Lower lobe of right lung (tissue), 2 donors: ENCODE measurements at regions not wholly inside any gene's neighbourhood (a gene's known extent, or its start where the extent isn't known, plus 50 kb on each side); places are given as distances from the start of the nearest gene placed in this dataset.

Experiments used
- ATAC-seq, 2 donors: fragments of 200-7000 bp; cut with Tn5 transposase; one replicate each; pipeline ENCODE4 v1.9.1; 2020 to 2022; ENCODE audit warnings: mild to moderate bottlenecking in 2 of 2, moderate library complexity in 2 of 2
- DNase-seq: peaks from one replicate; pipeline ENCODE4 v3.0.0-alpha.2; 2020
- H3K27ac ChIP-seq: fragments of 200-600 bp; one replicate; pipeline ENCODE4 v1.8.0; 2022
- H3K27me3 ChIP-seq: fragments of 200-600 bp; one replicate; pipeline ENCODE4 v1.8.0; 2022; ENCODE audit warnings: low read depth
- H3K36me3 ChIP-seq: fragments of 200-600 bp; one replicate; pipeline ENCODE4 v1.8.0; 2022; ENCODE audit warnings: mild to moderate bottlenecking
- H3K4me1 ChIP-seq: fragments of 200-600 bp; one replicate; pipeline ENCODE4 v1.8.0; 2022
- H3K4me3 ChIP-seq: fragments of 200-600 bp; one replicate; pipeline ENCODE4 v1.8.0; 2022; ENCODE audit warnings: mild to moderate bottlenecking
- H3K9me3 ChIP-seq: fragments of 200-600 bp; one replicate; pipeline ENCODE4 v1.8.0; 2022
- intact Hi-C: fragments of 100-400 bp; cut with DNase I; formaldehyde crosslinking; loops from one replicate; pipeline ENCODE4 v1.11.0; 2022
- TF ChIP-seq, protein P1 (sequence below): fragments of 200-600 bp; IDR thresholded peaks from one replicate; pipeline ENCODE4 v1.8.0; 2022; ENCODE audit warnings: antibody characterized with exemption, mild to moderate bottlenecking
- donor health status: DM: no; HTN: yes; CAD: no; lungs with severe emphysema.

DNA sequence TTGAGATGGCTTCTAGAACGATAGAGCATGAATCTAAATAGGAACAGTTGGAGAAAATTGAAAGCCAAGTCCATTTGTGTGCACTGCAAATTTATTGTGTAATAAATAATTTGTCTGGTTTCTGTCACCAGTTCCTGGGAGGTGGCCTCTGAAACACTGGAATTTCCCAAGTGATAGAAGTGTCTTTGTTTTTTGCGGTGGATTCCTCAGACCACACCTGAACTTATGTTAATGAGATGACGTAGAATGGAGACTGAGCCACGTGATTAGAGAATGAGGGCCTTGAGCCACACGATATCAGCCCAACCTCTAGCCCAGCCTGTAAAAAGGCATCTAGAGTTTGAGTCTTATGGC, 105.1 kb downstream of the MSX2 start:
- Histone ChIP-seq H3K27ac (no peak overlapping the region), H3K27me3 (no peaks in the 10 kb centered on the region), H3K36me3 (no peaks in the 10 kb centered on the region), H3K4me1 (no peaks in the 10 kb centered on the region), H3K9me3 (no peaks in the 10 kb centered on the region), H3K4me3 (no peak overlapping the region)
- TF ChIP-seq, protein P1, sequence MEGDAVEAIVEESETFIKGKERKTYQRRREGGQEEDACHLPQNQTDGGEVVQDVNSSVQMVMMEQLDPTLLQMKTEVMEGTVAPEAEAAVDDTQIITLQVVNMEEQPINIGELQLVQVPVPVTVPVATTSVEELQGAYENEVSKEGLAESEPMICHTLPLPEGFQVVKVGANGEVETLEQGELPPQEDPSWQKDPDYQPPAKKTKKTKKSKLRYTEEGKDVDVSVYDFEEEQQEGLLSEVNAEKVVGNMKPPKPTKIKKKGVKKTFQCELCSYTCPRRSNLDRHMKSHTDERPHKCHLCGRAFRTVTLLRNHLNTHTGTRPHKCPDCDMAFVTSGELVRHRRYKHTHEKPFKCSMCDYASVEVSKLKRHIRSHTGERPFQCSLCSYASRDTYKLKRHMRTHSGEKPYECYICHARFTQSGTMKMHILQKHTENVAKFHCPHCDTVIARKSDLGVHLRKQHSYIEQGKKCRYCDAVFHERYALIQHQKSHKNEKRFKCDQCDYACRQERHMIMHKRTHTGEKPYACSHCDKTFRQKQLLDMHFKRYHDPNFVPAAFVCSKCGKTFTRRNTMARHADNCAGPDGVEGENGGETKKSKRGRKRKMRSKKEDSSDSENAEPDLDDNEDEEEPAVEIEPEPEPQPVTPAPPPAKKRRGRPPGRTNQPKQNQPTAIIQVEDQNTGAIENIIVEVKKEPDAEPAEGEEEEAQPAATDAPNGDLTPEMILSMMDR = no peak
- DNase-seq (no peak), ATAC-seq (no peak)
- intact Hi-C loops = no loop called here

DNA sequence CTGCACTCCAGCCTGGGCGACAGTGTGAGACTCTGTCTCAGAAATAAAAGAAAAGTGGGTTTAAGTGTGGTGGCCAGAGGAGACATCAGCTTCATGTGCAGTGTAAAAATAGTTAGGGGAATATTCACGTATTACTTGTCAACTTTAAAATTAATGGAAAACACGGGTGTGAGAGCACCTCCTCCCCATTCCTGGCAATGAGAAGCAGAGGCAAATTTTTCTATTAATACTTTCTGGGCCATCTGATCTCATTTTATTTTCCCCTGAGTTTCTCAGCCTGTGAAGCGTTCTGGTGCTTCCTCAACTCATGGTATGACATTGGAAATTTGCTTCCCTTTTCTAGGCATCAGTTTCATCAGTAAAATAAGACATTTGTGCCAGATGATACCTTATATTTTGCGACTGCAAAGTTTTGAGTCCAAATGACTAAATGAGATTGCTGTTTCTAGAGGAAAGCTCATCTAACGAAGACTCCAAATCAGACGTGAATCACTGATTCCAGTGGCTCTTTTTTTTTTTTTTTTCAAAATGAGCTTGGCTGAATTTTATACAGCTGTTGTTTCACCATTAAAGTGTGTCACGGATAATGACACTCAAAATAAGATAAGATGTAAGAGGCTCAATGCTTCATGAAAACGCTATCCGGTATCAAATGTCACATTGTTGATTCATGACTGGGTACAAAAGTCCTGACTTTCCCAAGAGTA, 104.6 kb downstream of the MSX2 start:
- no peak overlapping the region for H3K27ac ChIP-seq
- DNase-seq = no peak
- intact Hi-C loops = no loop called here
- no peaks in the 10 kb centered on the region for H3K9me3 ChIP-seq
- H3K4me1 ChIP-seq = no peaks in the 10 kb centered on the region
- ATAC-seq = no peak
- H3K27me3 ChIP-seq = no peaks in the 10 kb centered on the region
- TF ChIP-seq, protein P1 = no peak
- no peak overlapping the region for H3K4me3 ChIP-seq
- H3K36me3 ChIP-seq = no peaks in the 10 kb centered on the region

DNA sequence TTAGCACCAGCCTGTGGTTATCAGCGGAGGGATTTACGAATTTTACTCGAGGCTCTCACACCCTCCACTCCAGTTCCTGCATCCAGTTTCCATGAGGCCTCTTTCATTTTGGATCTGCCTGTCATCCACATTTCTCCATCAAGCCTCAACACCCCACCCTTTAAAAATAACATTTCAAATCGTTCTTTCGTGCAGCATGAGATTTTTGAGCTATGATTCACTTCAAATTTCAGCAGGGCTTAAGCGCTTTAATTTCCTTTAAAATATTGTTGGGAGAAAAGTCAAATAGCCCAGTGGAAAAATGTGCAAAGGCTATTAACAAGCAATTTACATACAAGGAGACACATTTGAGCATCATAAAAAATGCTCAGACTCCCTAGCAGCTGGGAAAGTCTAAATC, 103.2 kb downstream of the MSX2 start:
- H3K4me1 ChIP-seq = no peaks in the 10 kb centered on the region
- no peak for DNase-seq
- intact Hi-C loops = no loop called here
- no peak overlapping the region for H3K4me3 ChIP-seq
- H3K9me3 ChIP-seq = no peaks in the 10 kb centered on the region
- TF ChIP-seq, protein P1 = no peak
- ATAC-seq = no peak
- H3K27me3 ChIP-seq = no peaks in the 10 kb centered on the region
- H3K36me3 ChIP-seq = no peaks in the 10 kb centered on the region
- no peak overlapping the region for H3K27ac ChIP-seq

GRCh38 chr5:174825587-174825986, 101.2 kb downstream of the MSX2 start:
- Histone ChIP-seq H3K9me3 (no peaks in the 10 kb centered on the region), H3K27me3 (no peaks in the 10 kb centered on the region), H3K4me3 (no peak overlapping the region), H3K36me3 (no peaks in the 10 kb centered on the region), H3K4me1 (no peaks in the 10 kb centered on the region), H3K27ac (no peak overlapping the region)
- TF ChIP-seq, protein P1 = no peak
- intact Hi-C loops = no loop called here
- ATAC-seq (no peak), DNase-seq (no peak)

DNA sequence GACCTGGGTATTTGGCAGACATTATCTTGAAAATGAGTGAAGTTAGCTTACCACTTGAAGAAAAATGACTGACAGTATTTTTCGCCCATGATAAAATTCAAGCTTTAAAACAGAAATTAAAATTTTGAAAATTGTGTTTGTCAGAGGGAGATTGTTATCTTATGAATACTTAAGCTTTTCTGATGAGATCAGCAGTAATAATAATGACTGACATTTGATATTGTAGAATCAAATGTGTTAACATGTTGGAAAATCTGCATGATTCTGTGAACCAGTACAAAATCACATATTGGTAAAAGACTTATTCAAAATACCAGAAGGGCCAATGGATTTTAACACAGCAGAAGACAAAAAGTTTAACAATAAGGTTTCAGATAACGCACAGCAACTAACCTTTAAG, 94.0 kb downstream of the MSX2 start:
- no peaks in the 10 kb centered on the region for H3K36me3 ChIP-seq
- no peaks in the 10 kb centered on the region for H3K9me3 ChIP-seq
- no peak for DNase-seq
- TF ChIP-seq, protein P1 = no peak
- no peak for ATAC-seq
- intact Hi-C loops = no loop called here
- no peak overlapping the region for H3K27ac ChIP-seq
- H3K27me3 ChIP-seq = no peaks in the 10 kb centered on the region
- H3K4me1 ChIP-seq = no peaks in the 10 kb centered on the region
- no peak overlapping the region for H3K4me3 ChIP-seq

- Histone ChIP-seq H3K36me3 (no peaks in the 10 kb centered on the region), H3K4me1 (no peaks in the 10 kb centered on the region), H3K27me3 (no peaks in the 10 kb centered on the region), H3K9me3 (no peaks in the 10 kb centered on the region), H3K4me3 (no peak overlapping the region), H3K27ac (no peak overlapping the region)
- TF ChIP-seq, protein P1 = no peak
- ATAC-seq = no peak
- intact Hi-C loops = no loop called here
- no peak for DNase-seq
Observed at GRCh38 chr5:174817610-174818009, 93.2 kb downstream of the MSX2 start.
